ENCODE measurements at regions not wholly inside any gene's neighbourhood (a gene's known extent, or its start where the extent isn't known, plus 50 kb on each side); places are given as distances from the start of the nearest gene placed in this dataset.

DNA sequence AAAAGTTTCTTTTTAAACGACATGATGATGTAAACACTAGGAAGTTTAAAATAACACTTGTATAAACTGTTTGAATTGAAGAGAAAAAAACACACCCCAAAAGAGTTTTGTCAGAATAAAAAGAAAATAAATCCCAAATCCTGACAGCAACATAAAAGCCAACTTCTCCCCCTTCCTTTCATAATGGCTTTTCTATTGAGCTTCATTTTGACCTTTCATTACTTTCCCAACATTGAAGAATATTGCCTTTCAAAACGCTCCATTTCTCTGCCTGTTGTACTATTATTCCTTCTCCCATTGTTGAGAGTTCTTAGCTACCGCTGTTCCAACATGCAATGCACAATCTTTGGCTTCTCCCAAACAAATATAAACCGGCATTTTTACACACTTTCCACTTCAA lies 448.5 kb downstream of the BCAT1 start:
- CTCF ChIA-PET = no interaction called here
- ATAC-seq (no peak), DNase-seq (ENCODE audit: low read depth in 1 of 2, low spot score in 1 of 2) (no peak), FAIRE-seq (no peak)
- H3K4me3 ChIP-seq = no peak overlapping the region
- no peak overlapping the region for H3K27ac ChIP-seq
- no peaks in the 10 kb centered on the region for H3K9me3 ChIP-seq
- H3K4me1 ChIP-seq = no peaks in the 10 kb centered on the region
- TF ChIP-seq EHF (CRISPR knock-in tag; IDR thresholded peaks at IDR 0.05) = no peak
- TF ChIP-seq, protein P1, sequence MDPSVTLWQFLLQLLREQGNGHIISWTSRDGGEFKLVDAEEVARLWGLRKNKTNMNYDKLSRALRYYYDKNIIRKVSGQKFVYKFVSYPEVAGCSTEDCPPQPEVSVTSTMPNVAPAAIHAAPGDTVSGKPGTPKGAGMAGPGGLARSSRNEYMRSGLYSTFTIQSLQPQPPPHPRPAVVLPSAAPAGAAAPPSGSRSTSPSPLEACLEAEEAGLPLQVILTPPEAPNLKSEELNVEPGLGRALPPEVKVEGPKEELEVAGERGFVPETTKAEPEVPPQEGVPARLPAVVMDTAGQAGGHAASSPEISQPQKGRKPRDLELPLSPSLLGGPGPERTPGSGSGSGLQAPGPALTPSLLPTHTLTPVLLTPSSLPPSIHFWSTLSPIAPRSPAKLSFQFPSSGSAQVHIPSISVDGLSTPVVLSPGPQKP (IDR thresholded peaks at IDR 0.05; ENCODE audit: low read depth, low read length) = no peak
- no peak for TF ChIP-seq MAZ (IDR thresholded peaks at IDR 0.05; ENCODE audit: borderline replicate concordance, low read depth, low read length)
- WGBS (ENCODE audit: missing lambda C conversion rate) = 6% methylated on average over 4 of the region's 4 CpGs
- H3K4me2 ChIP-seq = no peak overlapping the region
- POLR2A ChIA-PET = no interaction called here

DNA sequence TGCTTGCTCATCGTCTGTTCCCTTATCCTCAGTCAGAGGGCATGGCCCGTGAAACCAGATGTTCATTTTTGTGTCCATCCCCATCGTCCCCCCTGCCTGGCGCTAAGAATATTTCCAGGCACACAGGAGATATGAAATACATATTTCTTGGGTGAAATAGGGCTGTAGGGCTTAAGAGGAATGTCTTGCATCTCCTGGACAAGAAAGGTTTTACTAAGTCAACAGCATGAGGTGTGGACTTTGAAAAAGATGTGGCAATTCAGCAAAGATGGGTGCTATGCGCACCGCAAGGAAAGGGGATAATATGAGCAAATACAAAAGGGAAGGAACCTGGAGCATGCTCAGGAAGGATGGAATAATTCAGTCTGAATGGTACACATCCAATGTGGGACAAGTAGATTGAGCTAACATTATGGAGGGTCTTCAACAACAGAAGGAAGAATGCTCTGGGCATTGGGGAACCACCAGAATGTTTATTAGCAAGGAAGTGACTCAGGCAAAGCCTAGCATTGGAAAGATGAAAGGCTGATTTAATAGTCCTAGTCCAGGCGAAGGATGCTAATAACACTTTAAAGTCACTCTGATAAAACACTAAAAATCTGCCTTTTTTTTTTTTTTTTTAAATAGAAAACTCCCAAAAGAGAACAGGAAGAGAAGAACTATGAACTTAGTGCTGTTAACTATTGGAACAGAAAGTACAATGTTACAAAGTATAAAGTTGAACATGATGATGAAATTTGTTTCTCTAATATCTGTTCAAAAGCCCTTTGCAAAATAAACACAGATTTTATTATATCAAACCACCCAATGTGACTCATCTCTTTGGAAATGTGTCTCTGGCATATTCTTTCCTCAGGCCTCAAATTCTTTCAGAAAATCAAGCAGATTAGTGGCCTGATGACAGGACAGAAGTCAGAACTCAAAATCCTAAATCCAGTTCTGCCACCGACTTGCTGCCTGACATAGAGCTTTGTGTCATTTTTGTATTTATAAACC lies 449.5 kb downstream of the BCAT1 start:
- CTCF ChIA-PET = no interaction called here
- TF ChIP-seq ZFP36 (IDR thresholded peaks at IDR 0.05; ENCODE audit: borderline replicate concordance, partially characterized antibody) = no peak
- TF ChIP-seq NR3C1 (IDR thresholded peaks at IDR 0.05) = no peak
- TF ChIP-seq CHD4 (IDR thresholded peaks at IDR 0.05; ENCODE audit: borderline replicate concordance) = no peak
- TF ChIP-seq, protein P2, sequence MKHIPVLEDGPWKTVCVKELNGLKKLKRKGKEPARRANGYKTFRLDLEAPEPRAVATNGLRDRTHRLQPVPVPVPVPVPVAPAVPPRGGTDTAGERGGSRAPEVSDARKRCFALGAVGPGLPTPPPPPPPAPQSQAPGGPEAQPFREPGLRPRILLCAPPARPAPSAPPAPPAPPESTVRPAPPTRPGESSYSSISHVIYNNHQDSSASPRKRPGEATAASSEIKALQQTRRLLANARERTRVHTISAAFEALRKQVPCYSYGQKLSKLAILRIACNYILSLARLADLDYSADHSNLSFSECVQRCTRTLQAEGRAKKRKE (CRISPR knock-in tag; IDR thresholded peaks at IDR 0.05; ENCODE audit: low read depth) = no peak
- TF ChIP-seq MYC (IDR thresholded peaks at IDR 0.05; ENCODE audit: borderline replicate concordance, low read length) = no peak
- TF ChIP-seq CBX8 (IDR thresholded peaks at IDR 0.05) = no peak
- TF ChIP-seq SMC3 (IDR thresholded peaks at IDR 0.05) = no peak
- no peak for TF ChIP-seq BHLHE40 (IDR thresholded peaks at IDR 0.05; ENCODE audit: low read depth, low read length)
- ATAC-seq (no peak), DNase-seq (ENCODE audit: low read depth in 1 of 2, low spot score in 1 of 2) (no peak), FAIRE-seq (no peak)
- POLR2A ChIA-PET = no interaction called here
- H3K4me1 ChIP-seq = no peaks in the 10 kb centered on the region
- no peak overlapping the region for H3K4me3 ChIP-seq
- no peak overlapping the region for H3K27ac ChIP-seq
- no peak overlapping the region for H3K4me2 ChIP-seq
- WGBS (ENCODE audit: missing lambda C conversion rate) = 22% methylated on average over 8 of the region's 8 CpGs
- no peaks in the 10 kb centered on the region for H3K9me3 ChIP-seq

DNA sequence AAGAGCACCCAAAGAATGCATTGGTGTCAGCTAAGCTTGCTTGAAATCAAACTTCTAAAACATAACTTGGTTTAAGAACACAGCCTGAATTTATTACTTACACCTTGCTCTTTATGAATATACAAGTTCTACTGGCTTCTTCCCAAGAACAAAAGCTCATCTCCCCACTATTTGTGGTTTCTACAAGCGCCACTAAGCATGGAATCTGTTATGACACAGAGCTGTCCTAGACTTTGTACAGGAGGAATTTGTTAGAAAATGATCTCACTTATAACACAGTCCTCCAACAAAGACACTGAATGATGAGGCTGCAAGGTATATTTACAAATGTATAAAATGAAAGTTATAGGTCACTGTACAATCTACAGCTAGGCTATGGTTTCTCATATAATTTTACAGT lies 452.1 kb downstream of the BCAT1 start:
- FAIRE-seq (no peak), ATAC-seq (no peak)
- POLR2A ChIA-PET = no interaction called here

DNA sequence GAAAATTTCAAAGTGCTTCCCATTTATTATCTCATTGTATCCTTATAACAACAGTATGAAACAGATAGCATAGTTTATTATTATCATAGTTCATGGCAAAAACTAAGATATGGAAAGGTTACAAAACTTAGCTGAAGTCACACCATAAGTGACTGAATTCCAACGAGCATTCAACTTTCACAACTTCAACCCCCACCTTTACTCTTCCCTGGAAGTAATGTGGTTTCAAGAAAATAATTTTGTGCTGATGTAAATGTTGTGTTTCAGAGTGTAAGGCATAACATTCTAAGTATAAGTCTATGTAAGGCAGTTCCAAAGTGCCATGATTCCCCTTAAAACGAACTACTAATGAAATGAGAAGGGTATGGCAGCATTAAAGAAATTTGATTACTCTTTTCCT lies 454.5 kb downstream of the BCAT1 start:
- Histone ChIP-seq H3K4me1 (no peaks in the 10 kb centered on the region), H3K4me2 (no peak overlapping the region), H3K4me3 (no peak overlapping the region), H3K9me3 (no peaks in the 10 kb centered on the region), H3K27ac (no peak overlapping the region)
- no peak for ATAC-seq
- DNase-seq (ENCODE audit: low read depth in 1 of 2, low spot score in 1 of 2) = no peak
- TF ChIP-seq KDM5A (IDR thresholded peaks at IDR 0.05) (no peak), ESRRA (IDR thresholded peaks at IDR 0.05; ENCODE audit: borderline replicate concordance, low read length) (no peak), HOXB5 (CRISPR knock-in tag; IDR thresholded peaks at IDR 0.05) (no peak)
- FAIRE-seq = no peak
- WGBS (ENCODE audit: missing lambda C conversion rate) = 1% methylated on average over 2 of the region's 2 CpGs
- ChIA-PET POLR2A (no interaction called here), CTCF (no interaction called here)

More for the DNA sequence above, 452.1 kb downstream of the BCAT1 start:
- 0% methylated on average over 1 of the region's 1 CpG for WGBS (ENCODE audit: missing lambda C conversion rate)
- DNase-seq (ENCODE audit: low read depth in 1 of 2, low spot score in 1 of 2) = no peak
- Histone ChIP-seq H3K4me3 (no peak overlapping the region), H3K4me1 (no peaks in the 10 kb centered on the region), H3K27ac (no peak overlapping the region), H3K4me2 (no peak overlapping the region), H3K9me3 (no peaks in the 10 kb centered on the region)
- CTCF ChIA-PET = interaction anchor here (0.6 kb wide), 1 partner anchor 386 kb away, joined by 3 read pairs; no protein-coding TSS in a partner anchor
- no peak for TF ChIP-seq RNF2 (IDR thresholded peaks at IDR 0.05; ENCODE audit: borderline replicate concordance, low read depth)
- no peak for TF ChIP-seq CEBPB (IDR thresholded peaks at IDR 0.05)
- no peak for TF ChIP-seq JUN (IDR thresholded peaks at IDR 0.05)
- no peak for TF ChIP-seq GATA3 (IDR thresholded peaks at IDR 0.05; ENCODE audit: borderline replicate concordance)
